ENCODE measurements at regions not wholly inside any gene's neighbourhood (a gene's known extent, or its start where the extent isn't known, plus 50 kb on each side); places are given as distances from the start of the nearest gene placed in this dataset.

DNA sequence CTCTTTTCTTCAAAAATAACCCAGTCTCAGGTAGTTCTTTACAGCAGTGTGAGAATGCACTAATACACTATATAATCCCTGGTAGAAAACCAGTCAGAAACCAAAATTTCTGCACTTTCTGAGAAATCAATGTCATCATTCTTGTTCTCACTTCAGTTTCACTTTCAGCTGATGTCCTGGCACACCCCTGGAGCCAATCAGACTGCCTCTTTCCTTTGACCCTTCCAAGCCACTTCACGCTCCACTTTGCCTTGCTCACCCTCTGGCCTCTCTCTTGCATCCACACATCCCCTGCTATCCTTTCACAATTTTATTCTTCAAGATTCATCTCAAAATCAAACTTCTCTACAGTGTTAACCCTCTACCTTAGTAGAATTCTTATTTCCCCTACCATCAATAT is 181.1 kb downstream of the ASCL1 start:
- Mint-ChIP-seq H3K4me1 (no peaks in the 10 kb centered on the region), H3K9me3 (peaks cover 6 to 33% (median 23%) of the 10 kb centered on the region in 3 donors), H3K4me3 (no peak overlapping the region), H3K27me3 (no peaks in the 10 kb centered on the region), H3K27ac (peak overlapping the region in 1 of 3 donors; percentile 7), H3K36me3 (peaks cover 5% of the 10 kb centered on the region)

DNA sequence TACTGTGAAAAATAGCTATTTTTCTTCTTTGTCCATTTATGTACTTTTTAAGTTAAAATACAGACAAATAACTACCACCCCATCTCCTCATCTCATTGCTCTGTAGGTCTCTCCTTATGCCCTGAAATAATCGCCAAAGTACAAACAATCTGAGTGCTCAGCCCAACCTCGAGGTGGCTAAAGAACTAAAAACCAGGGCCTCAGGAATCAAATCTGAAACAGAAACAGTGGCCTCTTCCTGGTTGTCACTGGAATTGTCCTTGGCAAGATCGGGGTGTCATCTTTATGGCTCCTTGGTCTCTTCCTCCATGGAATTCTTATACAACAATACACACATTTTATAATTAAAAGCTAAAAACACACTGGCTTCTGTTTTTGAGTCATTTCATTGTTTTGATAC is 182.4 kb downstream of the ASCL1 start:
- no peaks in the 10 kb centered on the region for H3K4me1 Mint-ChIP-seq
- H3K4me3 Mint-ChIP-seq = no peak overlapping the region
- H3K36me3 Mint-ChIP-seq = peaks cover 5% of the 10 kb centered on the region
- H3K27me3 Mint-ChIP-seq = no peaks in the 10 kb centered on the region
- peaks cover 3 to 25% (median 12%) of the 10 kb centered on the region in 3 donors for H3K9me3 Mint-ChIP-seq
- H3K27ac Mint-ChIP-seq = no peak overlapping the region

- H3K4me1 Mint-ChIP-seq = no peaks in the 10 kb centered on the region
- H3K4me3 Mint-ChIP-seq = no peak overlapping the region
- peaks cover 5% of the 10 kb centered on the region for H3K36me3 Mint-ChIP-seq
- no peaks in the 10 kb centered on the region for H3K27me3 Mint-ChIP-seq
- peaks cover 1 to 23% (median 9%) of the 10 kb centered on the region in 3 donors for H3K9me3 Mint-ChIP-seq
- H3K27ac Mint-ChIP-seq = no peak overlapping the region
Measured at GRCh38 chr12:103140286-103140685, 182.8 kb downstream of the ASCL1 start.

- Mint-ChIP-seq H3K9me3 (no peaks in the 10 kb centered on the region), H3K4me3 (no peak overlapping the region), H3K4me1 (no peaks in the 10 kb centered on the region), H3K27ac (no peak overlapping the region), H3K27me3 (no peaks in the 10 kb centered on the region), H3K36me3 (peaks cover 2% of the 10 kb centered on the region)
Measured at GRCh38 chr12:103144278-103144677, 186.8 kb downstream of the ASCL1 start.

DNA sequence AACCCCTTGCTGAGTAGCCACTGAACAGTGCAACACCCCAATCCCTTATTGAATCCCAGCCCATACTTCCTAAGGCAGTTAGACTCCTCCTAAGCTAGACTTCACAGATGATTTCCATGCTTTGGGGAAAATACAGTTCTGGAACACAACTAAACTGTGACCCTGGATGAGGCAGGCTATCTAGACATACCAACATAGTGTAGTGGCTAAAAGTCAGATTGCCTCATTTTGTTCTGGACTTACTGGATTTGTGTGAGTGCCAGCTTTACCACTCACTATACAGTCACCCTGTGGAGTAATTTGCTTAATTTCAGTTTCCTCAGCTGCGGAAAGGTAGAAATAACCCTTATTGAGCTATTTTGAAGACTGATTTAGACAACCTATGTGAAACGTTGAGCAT is 203.1 kb downstream of the ASCL1 start:
- Mint-ChIP-seq H3K9me3 (peaks cover 0 to 6% (median 4%) of the 10 kb centered on the region in 3 donors), H3K27ac (no peak overlapping the region), H3K36me3 (peaks cover 3% of the 10 kb centered on the region), H3K27me3 (peaks cover 1% of the 10 kb centered on the region), H3K4me3 (no peak overlapping the region), H3K4me1 (no peaks in the 10 kb centered on the region)

- Mint-ChIP-seq H3K4me3 (no peak overlapping the region), H3K36me3 (peaks cover 3% of the 10 kb centered on the region), H3K9me3 (peaks cover 0 to 6% (median 4%) of the 10 kb centered on the region in 3 donors), H3K27me3 (peaks cover 1% of the 10 kb centered on the region), H3K4me1 (no peaks in the 10 kb centered on the region), H3K27ac (no peak overlapping the region)
Measured at GRCh38 chr12:103161582-103162362, 204.3 kb downstream of the ASCL1 start.

DNA sequence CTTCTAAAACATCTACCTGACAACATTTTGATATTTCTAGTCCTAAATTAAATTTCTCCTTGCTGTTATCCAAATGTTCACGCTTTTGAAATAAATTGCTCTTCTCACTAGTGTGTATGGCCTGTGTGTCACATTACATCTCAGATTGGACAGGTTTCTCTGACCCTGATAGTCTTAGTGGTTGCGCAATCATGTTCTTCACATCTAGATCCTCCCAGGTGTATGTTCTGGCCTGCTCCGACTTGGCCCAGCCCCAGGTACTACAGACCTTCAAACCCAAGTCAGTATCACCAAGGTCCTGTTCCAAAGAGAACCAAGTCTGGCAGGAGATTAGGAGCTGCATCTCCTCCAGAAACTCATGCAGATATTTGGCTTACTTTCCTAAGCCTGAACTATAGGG is 209.5 kb downstream of the ASCL1 start:
- Mint-ChIP-seq H3K27me3 (no peaks in the 10 kb centered on the region), H3K9me3 (no peaks in the 10 kb centered on the region), H3K36me3 (no peaks in the 10 kb centered on the region), H3K27ac (no peak overlapping the region), H3K4me1 (no peaks in the 10 kb centered on the region), H3K4me3 (no peak overlapping the region)

GRCh38 chr12:103172447-103173112 is 215.1 kb downstream of the ASCL1 start:
- Mint-ChIP-seq H3K4me3 (no peak overlapping the region), H3K9me3 (no peaks in the 10 kb centered on the region), H3K4me1 (no peaks in the 10 kb centered on the region), H3K27me3 (peaks cover 1% of the 10 kb centered on the region), H3K27ac (no peak overlapping the region), H3K36me3 (no peaks in the 10 kb centered on the region)

DNA sequence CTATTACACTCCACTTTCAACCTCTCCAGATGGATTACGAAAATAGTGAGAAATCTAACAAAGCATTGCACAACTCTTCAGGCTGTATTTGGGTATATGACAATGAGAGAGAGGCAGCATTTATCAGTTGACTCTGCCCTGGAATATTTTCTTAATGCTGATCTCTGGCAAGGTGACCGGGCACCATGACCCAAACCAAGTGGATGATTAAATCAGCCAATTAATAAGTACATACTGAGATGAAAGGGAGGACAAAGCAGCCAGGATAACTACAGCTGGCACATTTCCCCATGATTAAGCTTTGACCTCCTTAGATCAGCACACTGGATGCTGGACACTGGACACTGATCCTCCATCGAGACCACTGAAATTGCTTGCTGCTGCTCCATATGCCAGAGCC is 218.2 kb downstream of the ASCL1 start:
- H3K4me3 Mint-ChIP-seq = no peak overlapping the region
- H3K36me3 Mint-ChIP-seq = no peaks in the 10 kb centered on the region
- no peaks in the 10 kb centered on the region for H3K9me3 Mint-ChIP-seq
- no peak overlapping the region for H3K27ac Mint-ChIP-seq
- H3K4me1 Mint-ChIP-seq = peaks cover 0 to 3% (median 0%) of the 10 kb centered on the region in 3 donors
- peaks cover 1% of the 10 kb centered on the region for H3K27me3 Mint-ChIP-seq

- Mint-ChIP-seq H3K9me3 (no peaks in the 10 kb centered on the region), H3K27me3 (peaks cover 1% of the 10 kb centered on the region), H3K4me1 (peaks cover 8 to 10% (median 10%) of the 10 kb centered on the region in 3 donors), H3K4me3 (no peak overlapping the region), H3K27ac (no peak overlapping the region), H3K36me3 (no peaks in the 10 kb centered on the region)
Measured at GRCh38 chr12:103177639-103178255, 220.3 kb downstream of the ASCL1 start.

DNA sequence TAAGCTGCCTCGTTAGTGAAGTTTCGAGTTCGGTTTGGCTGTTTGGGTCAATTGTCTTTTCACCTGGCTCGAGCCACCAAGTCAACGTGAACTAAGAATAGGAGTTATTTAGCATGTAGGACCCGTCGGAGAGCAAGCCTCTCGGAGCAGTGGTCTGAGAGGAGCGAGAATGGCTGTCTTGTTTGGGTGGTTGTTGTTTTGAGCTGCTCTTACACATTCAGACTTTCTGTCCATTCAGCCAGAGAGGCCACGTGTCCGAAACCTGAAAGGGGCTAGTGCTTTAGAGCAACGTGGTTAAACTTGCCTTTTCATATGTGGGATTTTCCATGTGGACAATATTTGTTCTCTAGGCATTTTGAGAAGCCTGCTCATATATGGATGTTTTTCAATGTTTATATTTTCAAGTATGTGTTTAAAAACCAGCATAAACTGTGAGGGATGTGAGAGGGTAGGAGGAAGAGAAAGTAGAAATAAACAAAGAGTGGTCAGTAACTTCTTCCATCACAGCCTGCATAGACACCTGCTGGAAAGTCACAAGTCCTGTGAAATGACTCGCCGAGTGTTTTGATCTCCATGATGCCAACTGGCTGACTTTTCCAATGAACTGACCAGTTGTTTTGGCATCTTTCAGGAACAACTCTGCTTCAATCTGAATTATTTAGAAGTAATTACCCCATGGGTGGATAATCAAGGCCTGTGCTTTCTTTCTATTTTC is 221.0 kb downstream of the ASCL1 start:
- Mint-ChIP-seq H3K27ac (no peak overlapping the region), H3K4me1 (peaks cover 8 to 10% (median 10%) of the 10 kb centered on the region in 3 donors), H3K4me3 (no peak overlapping the region), H3K27me3 (peaks cover 1% of the 10 kb centered on the region), H3K9me3 (no peaks in the 10 kb centered on the region), H3K36me3 (no peaks in the 10 kb centered on the region)

- Mint-ChIP-seq H3K27me3 (peaks cover 1% of the 10 kb centered on the region), H3K27ac (peak overlapping the region in 2 of 3 donors; percentile 18 to 29), H3K36me3 (peaks cover 4% of the 10 kb centered on the region), H3K9me3 (peaks cover 0 to 7% (median 0%) of the 10 kb centered on the region in 3 donors), H3K4me1 (peaks cover 10 to 12% (median 10%) of the 10 kb centered on the region in 3 donors), H3K4me3 (peak overlapping the region in 2 of 4 donors; percentile 8 to 46)
Measured at GRCh38 chr12:103181366-103182152, 224.1 kb downstream of the ASCL1 start.

DNA sequence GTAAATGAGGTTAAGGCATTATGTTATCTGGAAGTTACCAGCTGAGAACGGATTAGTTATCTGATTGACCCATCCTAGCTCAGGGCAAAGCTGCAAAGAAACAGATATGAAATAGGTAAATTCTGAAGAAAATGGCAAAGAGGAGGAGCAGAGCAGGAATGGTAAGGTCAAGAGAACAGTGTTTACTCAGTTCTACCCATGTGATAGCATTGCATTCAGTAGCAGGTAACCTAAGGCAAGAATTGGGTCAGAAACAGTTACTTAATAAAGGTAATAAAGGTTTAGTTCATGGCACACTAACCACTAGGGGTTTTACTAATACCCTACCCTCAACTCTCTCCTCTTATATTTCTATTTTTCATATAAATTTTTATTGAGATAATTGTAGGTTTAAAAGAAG is 224.8 kb downstream of the ASCL1 start:
- Mint-ChIP-seq H3K27me3 (peaks cover 3% of the 10 kb centered on the region), H3K4me1 (peaks cover 10 to 12% (median 10%) of the 10 kb centered on the region in 3 donors), H3K9me3 (peaks cover 0 to 7% (median 0%) of the 10 kb centered on the region in 3 donors)

GRCh38 chr12:103196467-103196866 is 239.0 kb downstream of the ASCL1 start:
- Mint-ChIP-seq H3K9me3 (peaks cover 4 to 20% (median 6%) of the 10 kb centered on the region in 3 donors), H3K4me1 (no peaks in the 10 kb centered on the region), H3K4me3 (no peak overlapping the region), H3K27me3 (no peaks in the 10 kb centered on the region), H3K27ac (no peak overlapping the region), H3K36me3 (peaks cover 5% of the 10 kb centered on the region)

More for the DNA sequence above, 224.8 kb downstream of the ASCL1 start:
- H3K27ac Mint-ChIP-seq = no peak overlapping the region
- H3K4me3 Mint-ChIP-seq = no peak overlapping the region
- H3K36me3 Mint-ChIP-seq = peaks cover 8% of the 10 kb centered on the region
